Prostate gland (tissue), 2 donors: ENCODE measurements at regions not wholly inside any gene's neighbourhood (a gene's known extent, or its start where the extent isn't known, plus 50 kb on each side); places are given as distances from the start of the nearest gene placed in this dataset.

Experiments used
- CTCF ChIP-seq, 4 experiments: fragments of 200-600 bp in 2 of 4; fragments of 450-650 bp in 2 of 4; sonication (generic) in 2 of 4; IDR thresholded peaks; 1 replicate in 3 of 4; 2 replicates in 1 of 4; pipeline ENCODE4 v1.5.1; 2016 to 2019; ENCODE audit warnings: antibody characterized with exemption in 4 of 4, mild to moderate bottlenecking in 2 of 4, moderate library complexity in 2 of 4
- POLR2A ChIP-seq: fragments of 450-650 bp; IDR thresholded peaks from one replicate; pipeline ENCODE4 v1.6.1; 2016; ENCODE audit warnings: antibody characterized with exemption, mild to moderate bottlenecking

- TF ChIP-seq CTCF (IDR thresholded peaks at IDR 0.05) (no peak), POLR2A (no peak)
Observed at GRCh38 chr4:188661502-188661901, 522.3 kb downstream of the TRIML1 start.
